Activated T-cell treated with anti-CD3 and anti-CD28 coated beads for 48 hours (primary cell): ENCODE measurements at regions not wholly inside any gene's neighbourhood (a gene's known extent, or its start where the extent isn't known, plus 50 kb on each side); places are given as distances from the start of the nearest gene placed in this dataset.
"Not testable (repeated sequence)": the region's sequence is repeated elsewhere in the genome, so short reads cannot be mapped to it uniquely, and the experiment has no call there.

Source experiments
- DNase-seq: peaks from one replicate; pipeline ENCODE4 v3.0.0-alpha.2; 2020; ENCODE audit warnings: low read depth

DNA sequence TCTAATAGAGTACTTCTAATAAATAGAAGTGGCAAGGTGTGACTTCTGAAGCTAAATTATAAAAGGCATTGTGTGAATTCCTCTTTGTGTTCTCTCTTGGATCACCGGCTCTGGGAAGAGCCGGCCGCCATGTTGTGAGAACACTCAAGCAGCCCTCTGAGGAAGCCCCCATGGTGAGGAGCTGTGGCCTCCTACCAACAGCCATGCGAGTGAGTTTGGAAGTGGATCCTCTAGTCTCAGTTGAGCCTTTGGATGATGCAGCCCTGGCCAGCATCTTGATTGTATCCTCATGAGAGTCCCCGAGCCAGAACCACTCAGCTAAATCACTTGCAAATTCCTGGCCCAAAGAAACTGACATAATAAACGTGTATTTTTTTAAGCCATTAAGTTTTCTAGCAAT, 94.5 kb upstream of the CARD11 start:
- DNase-seq: no peak

DNA sequence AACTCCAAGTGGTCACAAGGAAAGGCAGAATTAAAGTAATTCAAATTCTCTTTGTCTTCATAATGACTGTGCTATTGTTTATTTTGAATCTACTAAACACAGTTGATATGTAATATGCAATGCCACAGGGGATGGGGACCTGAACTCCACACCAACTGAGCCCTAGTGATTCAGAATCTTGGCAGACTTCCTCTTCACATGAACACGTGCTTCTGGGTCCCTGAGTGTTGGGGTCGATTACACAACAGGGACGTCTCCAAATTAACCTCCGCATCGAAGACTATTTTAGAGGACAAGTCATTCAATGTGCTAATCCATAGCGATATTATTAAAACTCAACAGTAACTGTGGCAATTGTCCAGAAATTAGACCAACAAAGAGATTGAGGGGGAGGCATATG, 95.3 kb upstream of the CARD11 start:
- no peak for DNase-seq

DNA sequence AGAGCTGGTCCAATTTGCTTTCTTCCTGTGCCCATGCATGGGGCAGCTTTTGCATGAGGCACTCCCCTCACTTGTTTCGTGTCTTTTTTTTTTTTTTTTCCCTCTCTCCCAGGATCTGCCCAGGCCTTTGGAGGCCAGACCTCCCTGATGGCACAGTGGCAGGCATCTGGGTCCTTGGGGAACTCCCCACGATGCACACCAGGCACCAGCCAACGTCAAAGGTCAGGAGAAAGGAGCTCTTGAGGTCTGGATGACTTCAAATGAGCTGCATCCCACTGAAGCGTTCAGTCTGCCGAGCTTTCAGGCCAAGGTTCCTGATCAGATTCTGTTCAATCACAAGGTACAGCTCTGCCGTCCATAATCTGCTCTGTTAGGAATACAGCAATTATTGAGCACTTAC, 97.2 kb upstream of the CARD11 start:
- DNase-seq: no peak

DNA sequence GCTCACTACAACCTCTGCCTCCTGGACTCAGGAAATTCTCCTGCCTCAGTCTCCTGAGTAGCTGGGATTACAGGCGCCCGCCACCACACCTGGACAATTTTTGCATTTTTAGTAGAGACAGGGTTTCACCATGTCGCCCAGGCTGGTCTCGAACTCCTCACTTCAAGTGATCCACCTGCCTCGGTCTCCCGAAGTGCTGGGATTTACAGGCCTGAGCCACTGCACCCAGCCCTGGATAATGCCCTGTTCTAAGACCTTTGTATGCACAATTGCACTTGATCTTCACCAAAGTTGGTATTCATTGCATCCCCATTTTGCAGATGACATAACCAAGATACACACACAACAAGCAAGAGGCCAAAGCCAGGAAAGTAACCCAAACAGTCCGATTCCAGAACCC, 97.7 kb upstream of the CARD11 start:
- DNase-seq: no peak

DNA sequence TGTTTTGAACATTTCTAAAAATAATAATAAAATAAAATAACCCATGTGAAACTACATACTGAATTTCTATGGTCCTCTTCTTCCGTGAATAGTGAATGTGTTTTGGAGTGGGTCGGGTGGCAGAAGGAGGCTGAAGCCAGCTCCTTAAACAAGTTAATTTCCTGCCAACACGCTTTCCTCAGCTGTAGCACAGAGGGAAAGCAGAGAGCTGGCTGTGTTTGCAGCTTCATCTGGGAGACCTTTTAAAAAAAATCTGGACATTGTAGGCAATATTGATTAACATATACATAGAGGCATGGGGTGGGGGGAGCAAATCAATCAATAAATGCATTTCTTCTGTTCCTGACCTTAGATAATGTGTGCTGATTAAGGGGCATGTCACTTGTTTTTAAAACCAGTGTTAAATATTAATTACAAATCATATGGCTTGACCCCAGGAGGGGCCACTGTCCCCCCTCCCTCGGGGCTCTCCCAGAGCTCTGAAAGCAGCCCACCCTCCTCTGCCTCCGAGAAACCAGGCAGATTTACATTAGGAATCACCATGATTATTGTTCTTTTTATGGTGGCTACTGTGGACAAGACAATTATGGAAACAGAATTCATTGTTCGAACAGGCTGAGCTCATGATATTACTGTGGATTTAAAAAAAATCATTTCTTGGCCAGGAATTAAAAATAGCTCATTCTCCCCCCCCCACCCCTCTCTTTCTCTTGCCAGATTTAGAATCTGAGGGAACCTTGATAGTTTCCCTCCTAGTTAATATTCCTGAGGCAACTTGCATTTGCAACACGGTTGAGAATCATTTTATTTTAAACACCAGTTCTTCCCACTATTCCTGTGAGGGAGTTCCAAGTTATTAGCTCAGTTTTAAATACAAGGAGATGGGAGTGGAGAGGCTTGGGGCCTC, 100.5 kb upstream of the CARD11 start:
- DNase-seq: no peak

DNA sequence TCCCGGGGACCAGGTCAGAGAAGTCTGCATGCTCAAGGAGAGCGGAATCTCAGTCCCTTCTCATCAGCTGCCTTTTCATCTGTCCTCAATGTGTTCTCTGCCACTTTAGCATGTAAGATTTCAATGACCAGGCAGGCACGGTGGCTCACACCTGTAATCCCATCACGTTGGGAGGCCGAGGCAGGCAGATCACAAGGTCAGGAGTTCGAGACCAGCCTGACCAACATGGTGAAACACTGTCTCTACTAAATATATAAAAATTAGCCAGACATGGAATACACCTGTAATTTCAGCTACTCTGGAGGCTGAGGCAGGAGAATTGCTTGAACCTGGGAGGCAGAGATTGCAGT, 101.1 kb upstream of the CARD11 start:
- not testable (repeated sequence) for DNase-seq

DNA sequence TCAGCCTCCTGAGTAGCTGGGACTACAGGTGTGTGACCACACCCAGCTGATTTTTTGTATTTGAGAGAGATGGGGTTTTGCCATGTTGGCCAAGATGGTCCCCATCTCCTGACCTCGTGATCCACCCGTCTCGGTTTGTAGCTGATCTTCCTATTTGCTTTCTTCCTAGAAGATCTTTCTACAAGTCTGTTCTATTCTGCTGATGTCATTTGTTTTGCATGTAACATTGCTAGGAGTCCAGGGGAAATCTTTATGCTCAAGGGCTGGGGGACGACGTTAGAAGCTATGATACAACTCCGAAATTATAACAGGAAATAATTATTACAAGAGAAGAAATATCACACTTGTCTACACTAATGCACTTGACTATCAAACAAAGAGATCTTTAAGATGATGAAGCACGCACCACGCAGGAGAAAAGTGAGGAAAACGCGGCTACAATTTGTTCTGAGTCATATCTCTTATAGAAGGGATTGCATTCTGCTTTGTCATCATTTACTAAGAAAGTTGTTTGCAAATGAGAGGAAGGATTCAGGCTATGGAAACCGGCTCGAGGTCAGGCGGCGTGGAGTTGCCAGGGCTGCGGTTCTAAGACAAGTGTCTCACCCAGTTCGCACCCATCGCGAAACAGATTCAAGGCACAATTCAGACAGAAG, 103.0 kb upstream of the CARD11 start:
- no peak for DNase-seq

DNA sequence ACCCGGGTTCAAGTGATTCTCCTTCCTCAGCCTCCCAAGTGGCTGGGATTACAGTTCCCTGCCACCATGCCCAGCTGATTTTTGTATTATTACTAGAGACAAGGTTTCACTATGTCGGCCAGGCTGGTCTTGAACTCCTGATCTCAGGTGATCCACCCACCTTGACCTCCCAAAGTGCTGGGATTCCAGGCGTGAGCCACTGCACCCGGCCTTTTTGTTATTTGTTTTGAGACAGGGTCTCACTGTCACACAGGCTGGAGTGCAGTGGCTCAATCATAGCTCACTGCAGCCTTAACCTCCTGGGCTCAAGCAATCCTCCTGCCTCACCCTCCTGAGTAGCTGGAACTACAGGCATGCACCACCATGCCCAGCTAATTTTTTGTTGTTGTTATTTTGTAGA, 104.8 kb upstream of the CARD11 start:
- not testable (repeated sequence) for DNase-seq

DNA sequence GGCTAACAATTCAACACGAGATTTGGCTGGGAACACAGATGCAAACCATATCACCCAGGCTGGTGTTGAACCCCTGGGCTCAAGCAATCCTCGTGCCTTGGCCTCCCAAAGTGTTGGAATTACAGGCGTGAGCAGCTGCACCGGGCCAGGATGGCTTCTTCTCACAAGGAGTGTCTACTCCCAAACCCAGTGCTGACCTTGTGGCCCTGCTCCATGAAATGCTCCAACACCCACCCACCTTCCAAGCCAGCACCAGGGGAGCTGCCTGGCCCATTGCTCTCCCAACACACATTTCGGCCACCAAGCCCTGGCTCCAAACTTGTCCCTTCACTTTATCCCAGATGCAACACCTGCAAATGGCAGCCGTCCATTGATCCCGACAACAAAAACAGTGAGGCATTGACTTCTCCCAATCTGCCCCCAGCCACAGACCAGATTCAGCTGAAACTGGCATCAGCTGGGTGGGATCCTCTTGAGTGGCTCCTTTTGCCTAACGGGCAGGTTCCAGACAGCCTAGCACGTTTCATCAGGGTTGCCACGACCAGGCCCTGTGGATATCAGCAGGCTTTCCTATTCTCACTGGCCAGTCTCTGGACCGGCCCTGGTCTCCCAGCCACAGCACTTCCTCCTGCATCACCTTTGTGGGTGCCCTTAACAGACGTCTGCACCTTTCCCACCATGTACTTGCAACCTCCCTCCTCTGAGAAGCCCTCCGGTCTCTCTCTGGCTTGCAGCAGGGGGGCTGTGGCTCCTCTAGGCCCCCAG, 105.7 kb upstream of the CARD11 start:
- no peak for DNase-seq

DNA sequence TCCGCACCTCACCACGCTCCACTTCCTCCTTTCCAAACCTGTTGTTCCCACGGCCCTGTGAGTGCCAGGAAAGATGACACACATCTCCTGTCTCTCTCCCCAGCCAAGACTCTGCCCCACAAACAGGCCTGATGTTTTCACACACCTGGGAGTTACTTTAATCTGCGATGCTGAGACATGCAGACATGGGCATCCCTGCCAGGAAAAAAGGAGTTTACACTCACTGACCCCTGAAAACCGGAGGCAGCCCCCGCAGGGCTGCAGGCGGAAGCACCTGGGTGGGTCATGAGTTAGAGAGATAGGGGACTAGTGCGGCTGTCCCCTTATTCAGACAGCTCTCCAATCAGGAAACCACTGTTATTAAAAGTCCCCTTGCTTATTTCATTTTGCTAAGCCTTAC, 106.4 kb upstream of the CARD11 start:
- no peak for DNase-seq

DNA sequence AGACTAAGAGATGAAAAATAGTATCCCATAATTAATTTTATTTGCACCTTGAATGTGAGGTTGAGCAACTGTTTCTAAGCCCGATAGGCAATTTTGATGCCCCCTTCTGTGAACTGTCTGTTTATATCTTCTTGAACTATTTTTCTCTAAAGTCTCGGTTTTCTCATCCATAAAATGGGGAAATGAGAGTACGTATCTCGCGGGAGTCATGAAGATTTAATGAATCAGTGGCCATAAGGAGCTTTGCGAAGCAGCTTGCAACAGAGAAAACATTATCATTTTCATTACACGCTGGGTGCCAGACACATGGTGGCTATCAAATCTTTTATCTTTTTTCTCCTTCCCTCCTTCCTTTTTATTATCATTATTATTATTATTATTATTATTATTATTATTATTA, 108.1 kb upstream of the CARD11 start:
- no peak for DNase-seq

DNA sequence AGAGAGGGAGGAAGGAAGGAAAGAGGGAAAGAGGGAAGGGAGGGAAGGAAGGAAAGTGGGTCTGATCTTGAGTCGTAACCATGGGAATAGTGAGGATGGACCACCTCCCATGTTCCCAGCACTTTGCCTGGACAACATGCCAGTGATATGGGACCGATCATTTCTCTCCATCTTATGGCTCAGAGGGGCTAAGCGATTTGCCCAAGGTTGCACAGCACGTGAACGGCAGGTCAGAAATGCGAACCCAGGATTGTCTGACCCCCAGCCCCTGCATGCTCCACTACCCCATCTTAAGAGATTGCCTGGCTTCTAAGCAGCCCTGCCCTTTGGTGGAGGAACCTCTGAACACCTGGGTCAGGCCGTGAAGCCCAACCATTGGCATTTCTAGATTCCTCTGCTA, 109.0 kb upstream of the CARD11 start:
- DNase-seq: no peak

DNA sequence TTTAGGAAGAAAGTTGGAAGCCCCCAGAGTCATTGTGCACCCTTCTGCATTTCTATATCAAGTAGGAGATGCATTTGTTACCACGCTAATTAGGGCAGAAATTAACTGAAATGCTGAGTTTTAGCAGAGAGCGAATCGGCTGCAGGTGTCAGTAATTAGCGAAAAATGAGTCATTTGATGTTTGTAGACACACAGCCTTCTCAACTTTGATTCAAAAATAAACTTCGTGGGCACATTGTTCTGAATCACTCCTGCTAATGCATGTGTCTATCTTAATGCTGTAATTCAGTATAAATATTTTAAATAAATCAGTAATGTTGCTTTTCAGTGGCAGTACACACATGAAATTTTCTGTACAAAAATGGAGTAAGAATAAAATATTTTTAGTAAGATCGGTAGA, 109.5 kb upstream of the CARD11 start:
- no peak for DNase-seq

DNA sequence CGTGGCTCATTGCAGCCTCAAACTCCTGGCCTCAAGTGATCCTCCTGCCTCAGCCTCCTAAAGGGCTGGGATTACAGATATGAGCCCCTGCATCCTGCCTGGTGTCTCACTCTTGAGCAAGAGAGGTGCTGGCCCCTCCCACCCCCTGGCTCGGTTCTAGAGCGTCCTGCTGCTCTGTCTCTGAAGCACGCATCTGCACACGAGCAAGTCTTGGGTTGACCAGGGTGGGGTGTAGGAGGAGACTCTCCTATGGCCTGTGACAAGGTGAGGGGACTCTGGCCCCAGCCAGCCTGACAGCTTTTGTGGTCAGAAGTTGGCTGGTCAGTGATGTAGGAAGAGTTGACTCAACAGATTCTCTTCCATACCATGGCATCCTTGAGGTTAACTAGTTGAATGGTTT, 110.7 kb upstream of the CARD11 start:
- no peak for DNase-seq

DNA sequence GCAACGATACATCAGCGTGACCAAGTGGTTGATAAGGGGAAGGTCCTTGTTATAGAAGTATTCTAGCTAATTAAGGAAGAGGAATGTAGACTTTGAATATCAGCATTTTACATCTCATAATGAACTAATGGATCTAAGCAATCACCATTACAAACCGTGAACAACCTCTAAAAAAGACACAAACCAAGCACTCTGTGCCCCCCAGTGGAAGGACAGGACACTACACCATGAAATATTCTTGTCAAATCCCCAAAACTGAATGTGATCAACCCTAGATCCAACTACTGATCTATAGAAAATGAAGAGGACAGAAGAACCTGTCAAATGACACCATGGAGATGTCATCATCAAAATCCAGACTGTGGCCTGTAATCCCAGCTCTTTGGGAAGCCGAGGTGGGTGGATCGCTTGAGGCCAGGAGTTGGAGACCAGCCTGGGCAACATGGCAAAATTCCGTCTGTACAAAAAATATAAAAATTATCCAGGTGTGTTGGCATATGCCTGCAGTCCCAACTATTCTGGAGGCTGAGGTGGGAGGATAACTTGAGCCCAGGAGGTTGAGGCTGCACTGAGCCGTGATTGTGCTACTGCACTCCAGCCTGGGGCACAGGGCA, 111.3 kb upstream of the CARD11 start:
- DNase-seq: peak; percentile 19

DNA sequence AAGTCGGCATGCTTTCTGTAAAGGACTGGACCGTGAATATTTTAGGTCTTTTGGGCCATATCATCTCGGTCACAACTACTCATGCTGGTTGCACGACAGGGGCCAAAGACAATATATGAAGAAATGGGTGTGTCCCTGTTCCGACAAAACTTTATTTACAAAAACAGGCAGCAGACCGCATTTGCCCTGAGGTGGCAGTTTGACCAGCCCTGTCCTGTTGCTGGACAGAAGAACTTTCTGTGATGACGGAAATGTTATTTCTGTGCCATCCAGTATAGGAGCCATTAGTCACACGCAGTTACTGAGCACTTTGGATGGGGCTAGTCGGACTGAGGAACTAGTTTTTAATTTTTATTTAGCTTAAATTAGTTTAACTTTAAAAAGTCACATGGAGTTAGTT, 112.8 kb upstream of the CARD11 start:
- no peak for DNase-seq

DNA sequence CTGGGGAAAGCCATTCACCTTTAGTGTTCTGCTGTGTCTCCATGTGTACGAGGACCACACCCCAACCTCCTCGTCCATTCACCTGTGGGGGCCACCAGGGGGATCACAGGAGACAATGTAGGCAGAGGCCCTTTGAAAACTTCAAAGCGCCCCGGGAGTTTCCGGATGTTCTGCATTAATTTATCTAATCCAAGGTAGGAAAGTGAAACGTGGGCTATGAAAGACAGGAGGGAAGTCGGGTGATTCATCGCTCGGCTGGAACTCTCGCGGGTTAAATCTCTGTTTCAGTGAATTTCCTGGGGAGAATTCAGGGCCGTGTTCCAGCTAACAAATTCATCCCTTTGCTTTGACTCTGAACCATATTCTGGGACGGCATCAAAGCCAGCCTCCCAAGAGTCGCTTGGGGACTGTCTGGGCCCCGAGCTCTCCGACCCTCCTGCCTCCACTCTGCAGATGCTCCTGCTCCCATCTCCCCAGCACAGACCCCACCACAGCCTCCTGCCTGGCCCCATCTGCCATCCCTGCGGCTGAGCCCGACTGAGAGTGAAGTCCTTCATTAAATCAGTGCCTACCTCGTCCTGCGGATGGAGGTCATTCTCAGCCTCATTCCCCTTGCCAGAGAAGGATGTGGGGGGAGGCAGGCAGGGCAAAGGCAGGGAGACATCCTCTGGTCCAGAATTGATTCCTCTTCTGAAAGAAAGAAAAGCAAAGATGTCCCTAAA, 114.1 kb upstream of the CARD11 start:
- no peak for DNase-seq

DNA sequence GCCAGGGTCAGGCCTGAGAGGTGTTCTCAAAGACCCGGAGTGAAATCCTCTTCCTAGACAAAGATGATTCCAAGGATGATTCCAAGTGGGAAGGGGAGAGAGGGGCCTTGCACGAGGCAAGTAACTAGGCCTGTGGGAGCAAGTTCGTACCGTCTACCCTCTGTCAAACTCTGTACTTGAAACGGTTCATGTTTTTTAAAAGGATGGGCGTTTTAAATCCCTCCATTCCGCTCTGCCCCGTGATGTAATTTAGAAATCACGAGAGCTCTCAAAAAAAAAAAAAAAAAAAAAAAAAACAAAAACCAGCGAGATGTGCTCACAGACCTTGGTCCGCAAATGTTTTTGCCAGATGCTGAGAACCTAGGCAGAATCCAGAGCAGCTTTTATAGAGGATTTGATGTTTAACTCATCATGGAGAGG, 114.7 kb upstream of the CARD11 start:
- DNase-seq: no peak

DNA sequence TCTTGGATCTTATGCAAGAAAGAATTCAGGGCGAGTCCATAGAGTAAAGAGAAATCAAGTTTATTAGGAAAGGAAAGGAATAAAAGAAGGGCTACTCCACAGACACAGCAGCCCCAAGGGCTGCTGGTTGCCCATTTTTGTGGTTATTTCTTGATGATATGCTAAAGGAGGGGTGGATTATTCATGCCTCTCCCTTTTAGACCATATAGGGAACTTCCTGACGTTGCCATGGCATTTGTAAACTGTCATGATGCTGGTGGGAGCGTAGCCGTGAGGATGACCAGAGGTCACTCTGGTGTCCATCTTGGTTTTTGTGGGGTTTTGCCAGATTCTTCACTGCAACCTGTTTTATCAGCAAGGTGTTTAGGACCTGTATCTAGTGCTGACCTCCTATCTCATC, 115.4 kb upstream of the CARD11 start:
- no peak for DNase-seq

DNA sequence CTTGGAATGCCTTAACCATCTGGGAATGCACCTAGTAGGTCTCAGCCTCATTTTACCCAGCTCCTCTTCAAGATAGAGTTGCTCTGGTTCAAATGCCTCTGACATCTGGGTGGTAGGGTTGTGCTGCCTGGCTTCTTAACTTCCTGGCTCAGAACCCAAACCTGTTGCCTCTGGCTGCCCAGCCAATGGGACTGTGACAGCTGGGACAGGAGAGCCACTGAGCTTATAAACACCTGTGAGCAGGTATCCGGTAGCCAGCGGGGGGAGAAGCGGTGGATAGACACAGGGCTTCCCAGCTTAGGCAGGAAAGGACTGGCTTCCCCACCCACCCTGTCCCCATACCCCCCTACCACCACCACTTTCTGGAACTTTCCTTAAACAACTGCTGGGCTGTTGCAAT, 115.8 kb upstream of the CARD11 start:
- DNase-seq: no peak

DNA sequence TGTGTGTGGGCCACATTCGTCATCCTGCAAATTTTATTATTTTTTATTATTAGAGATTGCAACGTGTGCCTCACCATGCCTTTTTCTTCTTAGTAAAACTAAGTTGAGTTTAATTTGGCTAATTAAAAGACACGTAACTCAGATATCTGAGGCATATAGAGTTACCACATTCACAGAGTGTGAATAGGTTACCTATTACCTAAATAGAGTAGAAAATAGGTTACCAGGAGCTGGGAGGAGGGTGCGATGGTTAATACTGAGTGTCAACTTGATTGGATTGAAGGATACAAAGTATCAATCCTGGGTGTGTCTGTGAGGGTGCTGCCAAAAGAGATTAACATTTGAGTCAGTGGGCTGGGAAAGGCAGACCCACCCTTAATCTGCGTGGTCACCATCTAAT, 116.3 kb upstream of the CARD11 start:
- DNase-seq: not testable (repeated sequence)

DNA sequence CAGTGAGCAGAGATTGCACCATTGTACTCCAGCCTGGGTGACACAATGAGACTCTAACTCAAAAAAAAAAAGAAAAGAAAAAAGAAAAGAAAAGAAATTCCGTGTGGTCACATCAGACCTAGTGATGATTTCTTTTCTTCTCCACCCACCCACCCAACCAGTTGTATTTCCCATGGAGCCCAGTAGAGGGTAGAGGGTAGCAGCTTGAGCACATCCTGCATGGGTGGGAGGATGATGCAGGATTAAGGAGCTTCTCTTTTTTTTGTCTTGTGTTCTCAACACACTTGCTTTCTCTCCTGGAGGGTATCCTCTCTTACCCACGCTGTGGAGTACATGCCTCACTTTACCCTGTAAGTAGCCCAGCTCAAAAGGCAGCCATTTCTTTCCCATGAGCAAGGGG, 118.6 kb upstream of the CARD11 start:
- DNase-seq: no peak
